ENCODE measurements at regions not wholly inside any gene's neighbourhood (a gene's known extent, or its start where the extent isn't known, plus 50 kb on each side); places are given as distances from the start of the nearest gene placed in this dataset.

DNA sequence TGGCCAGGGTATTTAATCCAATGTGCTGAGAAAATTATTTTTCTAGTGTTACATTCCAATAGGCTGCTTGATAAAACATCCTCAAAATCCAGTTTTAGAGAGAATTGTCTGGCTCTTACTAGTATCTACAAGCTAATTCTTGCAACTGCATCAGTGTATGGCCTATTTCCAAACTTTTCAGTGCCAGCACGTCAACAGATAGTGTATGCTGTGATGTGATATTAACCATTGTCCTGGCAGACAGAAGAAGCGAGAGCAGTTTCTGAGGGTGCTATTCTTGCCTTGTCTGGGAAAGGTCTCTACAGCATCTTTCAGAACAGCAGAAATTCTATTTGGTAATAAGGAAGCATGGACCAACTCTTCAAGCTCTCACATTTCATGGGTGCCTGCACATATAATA lies 174.2 kb upstream of the CDH12 start:
- Histone ChIP-seq H3K27me3 (ENCODE audit: control insufficient read depth, insufficient read depth, low read length) (no peaks in the 10 kb centered on the region), H3K27ac (ENCODE audit: low read length) (no peak overlapping the region), H3K9me3 (ENCODE audit: control insufficient read depth, insufficient read depth, low read depth, low read length) (no peaks in the 10 kb centered on the region), H3K36me3 (ENCODE audit: control insufficient read depth, insufficient read depth, low read length) (no peaks in the 10 kb centered on the region), H3K4me1 (ENCODE audit: control insufficient read depth, insufficient read depth, low read length) (no peaks in the 10 kb centered on the region), H3K4me3 (ENCODE audit: low read depth in 2 of 2, low read length in 2 of 2) (no peak overlapping the region)
- ATAC-seq, result no peak
- intact Hi-C loops (cut with micrococcal nuclease; ENCODE audit: unreplicated experiment) (no loop called here), in situ Hi-C loops (cut with HindIII; ENCODE audit: low pct_unique_long_range_greater_than_20kb, low sequenced_read_pairs) (no loop called here)
- BruUV-seq (replicated peaks), result no TSS peak
- TF ChIP-seq, protein P1, sequence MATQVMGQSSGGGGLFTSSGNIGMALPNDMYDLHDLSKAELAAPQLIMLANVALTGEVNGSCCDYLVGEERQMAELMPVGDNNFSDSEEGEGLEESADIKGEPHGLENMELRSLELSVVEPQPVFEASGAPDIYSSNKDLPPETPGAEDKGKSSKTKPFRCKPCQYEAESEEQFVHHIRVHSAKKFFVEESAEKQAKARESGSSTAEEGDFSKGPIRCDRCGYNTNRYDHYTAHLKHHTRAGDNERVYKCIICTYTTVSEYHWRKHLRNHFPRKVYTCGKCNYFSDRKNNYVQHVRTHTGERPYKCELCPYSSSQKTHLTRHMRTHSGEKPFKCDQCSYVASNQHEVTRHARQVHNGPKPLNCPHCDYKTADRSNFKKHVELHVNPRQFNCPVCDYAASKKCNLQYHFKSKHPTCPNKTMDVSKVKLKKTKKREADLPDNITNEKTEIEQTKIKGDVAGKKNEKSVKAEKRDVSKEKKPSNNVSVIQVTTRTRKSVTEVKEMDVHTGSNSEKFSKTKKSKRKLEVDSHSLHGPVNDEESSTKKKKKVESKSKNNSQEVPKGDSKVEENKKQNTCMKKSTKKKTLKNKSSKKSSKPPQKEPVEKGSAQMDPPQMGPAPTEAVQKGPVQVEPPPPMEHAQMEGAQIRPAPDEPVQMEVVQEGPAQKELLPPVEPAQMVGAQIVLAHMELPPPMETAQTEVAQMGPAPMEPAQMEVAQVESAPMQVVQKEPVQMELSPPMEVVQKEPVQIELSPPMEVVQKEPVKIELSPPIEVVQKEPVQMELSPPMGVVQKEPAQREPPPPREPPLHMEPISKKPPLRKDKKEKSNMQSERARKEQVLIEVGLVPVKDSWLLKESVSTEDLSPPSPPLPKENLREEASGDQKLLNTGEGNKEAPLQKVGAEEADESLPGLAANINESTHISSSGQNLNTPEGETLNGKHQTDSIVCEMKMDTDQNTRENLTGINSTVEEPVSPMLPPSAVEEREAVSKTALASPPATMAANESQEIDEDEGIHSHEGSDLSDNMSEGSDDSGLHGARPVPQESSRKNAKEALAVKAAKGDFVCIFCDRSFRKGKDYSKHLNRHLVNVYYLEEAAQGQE (IDR thresholded peaks at IDR 0.05; ENCODE audit: insufficient read depth in 1 of 2, low read depth in 2 of 2, low read length in 1 of 2), result no peak
- TF ChIP-seq POLR2AphosphoS5 (IDR thresholded peaks at IDR 0.05; ENCODE audit: low read depth, low read length) (no peak), SIN3A (IDR thresholded peaks at IDR 0.05; ENCODE audit: borderline replicate concordance, insufficient read depth, low read depth, low read length) (no peak), TCF7L2 (IDR thresholded peaks at IDR 0.05; ENCODE audit: low read depth, low read length) (no peak)
- TF ChIP-seq, protein P2, sequence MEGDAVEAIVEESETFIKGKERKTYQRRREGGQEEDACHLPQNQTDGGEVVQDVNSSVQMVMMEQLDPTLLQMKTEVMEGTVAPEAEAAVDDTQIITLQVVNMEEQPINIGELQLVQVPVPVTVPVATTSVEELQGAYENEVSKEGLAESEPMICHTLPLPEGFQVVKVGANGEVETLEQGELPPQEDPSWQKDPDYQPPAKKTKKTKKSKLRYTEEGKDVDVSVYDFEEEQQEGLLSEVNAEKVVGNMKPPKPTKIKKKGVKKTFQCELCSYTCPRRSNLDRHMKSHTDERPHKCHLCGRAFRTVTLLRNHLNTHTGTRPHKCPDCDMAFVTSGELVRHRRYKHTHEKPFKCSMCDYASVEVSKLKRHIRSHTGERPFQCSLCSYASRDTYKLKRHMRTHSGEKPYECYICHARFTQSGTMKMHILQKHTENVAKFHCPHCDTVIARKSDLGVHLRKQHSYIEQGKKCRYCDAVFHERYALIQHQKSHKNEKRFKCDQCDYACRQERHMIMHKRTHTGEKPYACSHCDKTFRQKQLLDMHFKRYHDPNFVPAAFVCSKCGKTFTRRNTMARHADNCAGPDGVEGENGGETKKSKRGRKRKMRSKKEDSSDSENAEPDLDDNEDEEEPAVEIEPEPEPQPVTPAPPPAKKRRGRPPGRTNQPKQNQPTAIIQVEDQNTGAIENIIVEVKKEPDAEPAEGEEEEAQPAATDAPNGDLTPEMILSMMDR (IDR thresholded peaks at IDR 0.05), result no peak
- ChIA-PET POLR2A (no interaction called here), CTCF (no interaction called here)
- no peak for DNase-seq (ENCODE audit: low read depth, low spot score)

GRCh38 chr5:23026252-23027170 lies 173.4 kb upstream of the CDH12 start:
- BruUV-seq (replicated peaks), result no TSS peak
- ChIA-PET CTCF (no interaction called here), POLR2A (no interaction called here)
- intact Hi-C loops (cut with micrococcal nuclease; ENCODE audit: unreplicated experiment) (no loop called here), in situ Hi-C loops (cut with HindIII; ENCODE audit: low pct_unique_long_range_greater_than_20kb, low sequenced_read_pairs) (no loop called here)
- H3K36me3 ChIP-seq (ENCODE audit: control insufficient read depth, insufficient read depth, low read length), result no peaks in the 10 kb centered on the region
- no peaks in the 10 kb centered on the region for H3K4me1 ChIP-seq (ENCODE audit: control insufficient read depth, insufficient read depth, low read length)
- no peak overlapping the region for H3K4me3 ChIP-seq (ENCODE audit: low read depth in 2 of 2, low read length in 2 of 2)
- no peak overlapping the region for H3K27ac ChIP-seq (ENCODE audit: low read length)
- no peaks in the 10 kb centered on the region for H3K27me3 ChIP-seq (ENCODE audit: control insufficient read depth, insufficient read depth, low read length)
- no peak for DNase-seq (ENCODE audit: low read depth, low spot score)
- ATAC-seq, result no peak
- H3K9me3 ChIP-seq (ENCODE audit: control insufficient read depth, insufficient read depth, low read depth, low read length), result no peaks in the 10 kb centered on the region
- TF ChIP-seq, protein P1 (IDR thresholded peaks at IDR 0.05; ENCODE audit: insufficient read depth in 1 of 2, low read depth in 2 of 2, low read length in 1 of 2), result no peak
- TF ChIP-seq POLR2AphosphoS5 (IDR thresholded peaks at IDR 0.05; ENCODE audit: low read depth, low read length), result no peak
